GM18507 (cell line): ENCODE measurements at regions not wholly inside any gene's neighbourhood (a gene's known extent, or its start where the extent isn't known, plus 50 kb on each side); places are given as distances from the start of the nearest gene placed in this dataset.

Experiments used
- DNase-seq: peaks from one replicate; pipeline ENCODE4 v3.0.0; 2011; ENCODE audit warnings: low read depth; ENCODE audit not compliant: insufficient read length; ENCODE audit errors: extremely low spot score
- FAIRE-seq: peaks from 2 replicates; lab custom pipeline; 2011; peaks lifted over from hg19 to GRCh38; lab: Jason Lieb, UNC

GRCh38 chr4:137226900-137227299 is 305.4 kb downstream of the PCDH18 start:
- no peak for DNase-seq
- no peak for FAIRE-seq

- no peak for FAIRE-seq
- DNase-seq: no peak
Observed at GRCh38 chr4:137226221-137226620, 306.1 kb downstream of the PCDH18 start.

GRCh38 chr4:137213372-137214173 is 318.7 kb downstream of the PCDH18 start:
- DNase-seq (no peak), FAIRE-seq (no peak)

GRCh38 chr4:137212601-137213000 is 319.7 kb downstream of the PCDH18 start:
- DNase-seq (no peak), FAIRE-seq (no peak)

GRCh38 chr4:137209240-137209639 is 323.1 kb downstream of the PCDH18 start:
- DNase-seq (no peak), FAIRE-seq (no peak)

- DNase-seq: no peak
- FAIRE-seq: no peak
Observed at GRCh38 chr4:137206781-137207180, 325.5 kb downstream of the PCDH18 start.

GRCh38 chr4:137203601-137204000 is 328.7 kb downstream of the PCDH18 start:
- DNase-seq: no peak
- no peak for FAIRE-seq

- DNase-seq (no peak), FAIRE-seq (no peak)
Observed at GRCh38 chr4:137200322-137200721, 332.0 kb downstream of the PCDH18 start.

GRCh38 chr4:137198791-137199190 is 333.5 kb downstream of the PCDH18 start:
- DNase-seq (no peak), FAIRE-seq (no peak)

GRCh38 chr4:137194670-137195069 is 337.6 kb downstream of the PCDH18 start:
- FAIRE-seq: no peak
- DNase-seq: no peak

- DNase-seq (no peak), FAIRE-seq (no peak)
Observed at GRCh38 chr4:137193564-137193963, 338.7 kb downstream of the PCDH18 start.

GRCh38 chr4:137181293-137181899 is 350.9 kb downstream of the PCDH18 start:
- FAIRE-seq (no peak), DNase-seq (no peak)

- FAIRE-seq (no peak), DNase-seq (no peak)
Observed at GRCh38 chr4:137180349-137180748, 351.9 kb downstream of the PCDH18 start.

GRCh38 chr4:137156807-137157206 is 375.5 kb downstream of the PCDH18 start:
- no peak for FAIRE-seq
- DNase-seq: no peak

- FAIRE-seq (no peak), DNase-seq (no peak)
Observed at GRCh38 chr4:137156054-137156453, 376.2 kb downstream of the PCDH18 start.

GRCh38 chr4:137131201-137131600 is 401.1 kb downstream of the PCDH18 start:
- DNase-seq (no peak), FAIRE-seq (no peak)

GRCh38 chr4:137129845-137130244 is 402.4 kb downstream of the PCDH18 start:
- no peak for FAIRE-seq
- DNase-seq: no peak

- DNase-seq (no peak), FAIRE-seq (no peak)
Observed at GRCh38 chr4:137129441-137129840, 402.9 kb downstream of the PCDH18 start.

- no peak for DNase-seq
- no peak for FAIRE-seq
Observed at GRCh38 chr4:137125011-137125410, 407.3 kb downstream of the PCDH18 start.

- FAIRE-seq (no peak), DNase-seq (no peak)
Observed at GRCh38 chr4:137124278-137124932, 407.9 kb downstream of the PCDH18 start.

- FAIRE-seq (no peak), DNase-seq (no peak)
Observed at GRCh38 chr4:137122876-137123275, 409.4 kb downstream of the PCDH18 start.
